HG03457 (cell line): ENCODE measurements at regions not wholly inside any gene's neighbourhood (a gene's known extent, or its start where the extent isn't known, plus 50 kb on each side); places are given as distances from the start of the nearest gene placed in this dataset.

Experiments
- ATAC-seq: cut with Tn5 transposase; IDR thresholded peaks from one replicate; pipeline ENCODE4 v1.9.1; 2021; ENCODE audit warnings: moderate number of reproducible peaks; ENCODE audit not compliant: unreplicated experiment

DNA sequence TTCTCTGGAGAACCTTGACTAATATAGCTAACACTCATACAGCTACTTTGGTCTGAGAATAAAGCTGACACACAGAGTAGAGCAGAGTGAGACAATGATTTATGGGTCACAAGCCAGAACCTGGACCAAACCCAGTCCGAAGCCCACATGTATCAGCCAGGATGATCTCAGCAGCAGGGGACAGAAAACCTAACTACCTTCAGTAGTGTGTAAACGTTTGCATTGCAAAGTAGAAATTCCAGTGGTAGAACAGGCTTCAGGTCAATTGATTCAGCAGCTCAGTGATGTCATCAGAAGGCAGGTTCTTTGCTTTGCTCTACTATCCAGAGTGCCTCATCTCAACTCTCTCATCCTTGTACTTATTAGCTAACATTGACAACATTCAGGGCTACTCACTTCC is 62.5 kb upstream of the PALS2 start:
- no peak for ATAC-seq

DNA sequence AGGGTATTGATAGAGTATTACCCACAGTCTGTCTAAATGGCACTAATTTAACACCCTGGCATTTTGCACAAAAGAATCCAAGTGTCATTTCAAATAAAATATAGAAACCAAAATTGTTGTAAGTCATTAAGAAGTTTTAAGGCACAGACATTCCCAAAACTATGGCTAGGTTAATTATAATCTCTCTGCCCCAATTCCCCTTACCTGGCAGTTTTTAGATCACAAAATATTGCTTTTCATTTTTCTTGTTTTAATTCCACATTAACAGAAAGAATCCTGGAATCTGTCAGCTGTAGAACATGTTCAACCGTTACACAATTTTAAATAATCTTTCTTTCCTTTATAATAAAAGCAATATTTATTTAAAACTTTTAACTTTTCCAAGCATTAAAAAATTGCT is 56.1 kb upstream of the PALS2 start:
- no peak for ATAC-seq

DNA sequence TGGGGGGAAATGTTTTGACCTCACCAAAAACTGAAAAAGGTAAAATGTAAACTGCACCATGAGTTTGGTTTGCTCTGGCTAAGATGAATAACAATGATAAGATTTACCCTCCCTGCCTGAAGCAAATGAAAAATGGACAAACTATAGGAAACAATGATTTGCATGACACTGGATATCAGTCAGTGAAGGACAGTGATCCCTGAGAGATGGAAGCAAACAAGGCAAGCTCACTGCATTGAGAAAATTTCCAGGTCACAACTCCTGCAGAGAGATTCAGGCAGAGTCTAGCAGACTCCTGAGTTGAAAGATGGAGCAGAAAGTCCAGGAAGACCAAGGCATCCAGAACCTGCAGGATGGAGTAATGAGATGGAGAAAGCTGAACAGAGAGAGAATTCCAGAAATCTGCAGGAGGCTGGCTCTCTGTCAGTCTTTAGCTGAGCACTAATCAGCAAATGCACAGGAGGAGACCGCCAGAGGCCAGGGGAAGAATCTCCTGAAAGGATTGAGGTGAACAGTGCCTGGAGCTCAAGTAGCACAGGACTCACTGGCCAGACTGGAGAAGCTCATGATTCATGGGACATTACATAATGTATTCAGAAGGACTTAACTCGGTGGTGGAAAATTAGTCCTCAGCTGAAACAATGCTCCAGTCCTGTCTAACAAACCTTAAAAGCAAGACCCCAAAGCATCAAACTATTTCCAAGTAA is 51.2 kb upstream of the PALS2 start:
- no peak for ATAC-seq
